CD4-positive, alpha-beta T cell treated with Interleukin-4 for 4 hours (primary cell): ENCODE measurements at regions not wholly inside any gene's neighbourhood (a gene's known extent, or its start where the extent isn't known, plus 50 kb on each side); places are given as distances from the start of the nearest gene placed in this dataset.

Experiments used
- DNase-seq: peaks from one replicate; pipeline ENCODE4 v3.0.0-alpha.2; 2020

GRCh38 chr5:58246461-58246944, 213.4 kb downstream of the PLK2 start:
- no peak for DNase-seq

GRCh38 chr5:58245476-58245840, 214.4 kb downstream of the PLK2 start:
- DNase-seq: no peak

- no peak for DNase-seq
These were observed 214.9 kb downstream of the PLK2 start for GRCh38 chr5:58244819-58245475.

GRCh38 chr5:58241389-58241788, 218.5 kb downstream of the PLK2 start:
- no peak for DNase-seq

- DNase-seq: no peak
These were observed 219.6 kb downstream of the PLK2 start for GRCh38 chr5:58240322-58240721.

GRCh38 chr5:58239731-58240130, 220.2 kb downstream of the PLK2 start:
- no peak for DNase-seq

GRCh38 chr5:58239045-58239444, 220.8 kb downstream of the PLK2 start:
- no peak for DNase-seq

GRCh38 chr5:58236498-58236897, 223.4 kb downstream of the PLK2 start:
- DNase-seq: no peak

- DNase-seq: no peak
These were observed 224.6 kb downstream of the PLK2 start for GRCh38 chr5:58235299-58235698.

- DNase-seq: no peak
These were observed 227.8 kb downstream of the PLK2 start for GRCh38 chr5:58232130-58232529.

GRCh38 chr5:58231041-58231440, 228.8 kb downstream of the PLK2 start:
- no peak for DNase-seq

GRCh38 chr5:58228896-58229295, 231.0 kb downstream of the PLK2 start:
- DNase-seq: no peak

- DNase-seq: no peak
These were observed 232.0 kb downstream of the PLK2 start for GRCh38 chr5:58227858-58228257.

- no peak for DNase-seq
These were observed 235.2 kb downstream of the PLK2 start for GRCh38 chr5:58224661-58225060.

GRCh38 chr5:58224221-58224620, 235.7 kb downstream of the PLK2 start:
- DNase-seq: no peak

- no peak for DNase-seq
These were observed 244.5 kb downstream of the PLK2 start for GRCh38 chr5:58215364-58215763.

- DNase-seq: no peak
These were observed 248.4 kb downstream of the PLK2 start for GRCh38 chr5:58211441-58211840.

GRCh38 chr5:58208674-58209073, 251.2 kb downstream of the PLK2 start:
- DNase-seq: no peak

GRCh38 chr5:58207076-58207475, 252.8 kb downstream of the PLK2 start:
- no peak for DNase-seq

GRCh38 chr5:58204966-58205365, 254.9 kb downstream of the PLK2 start:
- DNase-seq: no peak

GRCh38 chr5:58202941-58203444, 256.9 kb downstream of the PLK2 start:
- DNase-seq: no peak

GRCh38 chr5:58201922-58202648, 257.8 kb downstream of the PLK2 start:
- no peak for DNase-seq

- DNase-seq: no peak
These were observed 259.4 kb downstream of the PLK2 start for GRCh38 chr5:58200451-58200850.

GRCh38 chr5:58199087-58199486, 260.8 kb downstream of the PLK2 start:
- no peak for DNase-seq

GRCh38 chr5:58198330-58198729, 261.6 kb downstream of the PLK2 start:
- no peak for DNase-seq
